Endothelial cell of umbilical vein (primary cell): ENCODE measurements at regions not wholly inside any gene's neighbourhood (a gene's known extent, or its start where the extent isn't known, plus 50 kb on each side); places are given as distances from the start of the nearest gene placed in this dataset.

Source experiments
- BruUV-seq: library from RNA; stranded (reverse); fragments of 400-500 nt; replicated peaks from 2 replicates; lab custom pipeline; 2021; lab: Mats Ljungman, UMichigan
- CTCF ChIA-PET: fragments of 300-600, 350-600 bp; sonication (Branson Sonifier 250); formaldehyde crosslinking; loops from one replicate; lab custom pipeline; 2021; ENCODE audit warnings: antibody characterized with exemption, inconsistent platforms; lab: Charles Lee
- POLR2A ChIA-PET: fragments of 300-600, 350-600 bp; sonication (Branson Sonifier 250); formaldehyde crosslinking; loops from one replicate; lab custom pipeline; 2021; ENCODE audit warnings: antibody characterized with exemption, inconsistent platforms; lab: Charles Lee
- DNase-seq: peaks from one replicate; pipeline ENCODE4 v3.0.0-alpha.2; 2011; ENCODE audit warnings: low read depth, low spot score
- FAIRE-seq: peaks from 2 replicates; lab custom pipeline; 2011; peaks lifted over from hg19 to GRCh38; lab: Jason Lieb, UNC
- H2AFZ ChIP-seq: 2 replicates; pipeline ENCODE4 v1.6.0; 2012; ENCODE audit warnings: low read depth, low read length, control low read depth, inconsistent platforms
- H3K27ac ChIP-seq: 2 replicates; pipeline ENCODE4 v1.5.1; 2011; ENCODE audit warnings: low read depth, mild to moderate bottlenecking, control low read depth, low read length, moderate library complexity; ENCODE audit not compliant: insufficient read depth
- H3K27me3 ChIP-seq, 2 experiments: 2 replicates each; pipeline versions ENCODE4 v1.6.0 to v1.6.1; 2011; ENCODE audit warnings: low read length in 2 of 2, mixed read lengths in 1 of 2; ENCODE audit not compliant: control insufficient read depth in 2 of 2, insufficient read depth in 2 of 2
- H3K36me3 ChIP-seq, 2 experiments: 2 replicates in 1 of 2; 3 replicates in 1 of 2; pipeline ENCODE4 v1.5.1; 2011; ENCODE audit warnings: low read length in 2 of 2, mild to moderate bottlenecking in 1 of 2, moderate library complexity in 1 of 2; ENCODE audit not compliant: control insufficient read depth in 2 of 2, insufficient read depth in 2 of 2; ENCODE audit errors: extremely low read depth in 1 of 2
- H3K4me1 ChIP-seq: 3 replicates; pipeline ENCODE4 v1.5.1; 2011; ENCODE audit warnings: mild to moderate bottlenecking, low read length; ENCODE audit not compliant: control insufficient read depth, insufficient read depth; ENCODE audit errors: extremely low read depth
- H3K4me2 ChIP-seq: 2 replicates; pipeline ENCODE4 v1.6.1; 2011; ENCODE audit warnings: low read length, control low read depth, mixed read lengths; ENCODE audit not compliant: insufficient read depth
- H3K4me3 ChIP-seq, 3 experiments: fragments of 200-600 bp in 1 of 3; sonication (generic), shearing (Covaris generic) in 1 of 3; replicated peaks in 1 of 3; 2 replicates each; pipeline ENCODE4 v1.5.1; 2011 to 2016; ENCODE audit warnings: control low read depth in 3 of 3, low read length in 3 of 3, mild to moderate bottlenecking in 2 of 3, inconsistent platforms in 1 of 3, low read depth in 1 of 3, moderate library complexity in 1 of 3; ENCODE audit not compliant: insufficient read depth in 1 of 3
- H3K79me2 ChIP-seq: 2 replicates; pipeline ENCODE4 v1.6.0; 2012; ENCODE audit warnings: low read length, inconsistent platforms; ENCODE audit not compliant: control insufficient read depth, insufficient read depth
- H3K9ac ChIP-seq: replicated peaks from 2 replicates; pipeline ENCODE3; 2011; ENCODE audit warnings: low read length, control low read depth; ENCODE audit not compliant: insufficient read depth; ENCODE audit errors: extremely low read depth
- H3K9me1 ChIP-seq: replicated peaks from 3 replicates; pipeline ENCODE4 v1.6.0; 2011; ENCODE audit warnings: mild to moderate bottlenecking, low read length; ENCODE audit not compliant: control insufficient read depth, insufficient read depth; ENCODE audit errors: extremely low read depth
- H3K9me3 ChIP-seq: replicated peaks from 2 replicates; pipeline ENCODE4 v1.5.1; 2012; ENCODE audit warnings: low read length, inconsistent platforms; ENCODE audit not compliant: control insufficient read depth, insufficient read depth
- H4K20me1 ChIP-seq: replicated peaks from 2 replicates; pipeline ENCODE3; 2011; ENCODE audit warnings: mild to moderate bottlenecking, low read length; ENCODE audit not compliant: control insufficient read depth, insufficient read depth; ENCODE audit errors: extremely low read depth
- CTCF ChIP-seq, 2 donors: IDR thresholded peaks; 1 replicate in 1 of 2; 2 replicates in 1 of 2; pipeline ENCODE4 v1.5.1; 2011; ENCODE audit warnings: low read length in 2 of 2, mild to moderate bottlenecking in 2 of 2, moderate library complexity in 2 of 2, control low read depth in 1 of 2, inconsistent platforms in 1 of 2, low read depth in 1 of 2; ENCODE audit not compliant: insufficient read depth in 1 of 2; ENCODE audit errors: extremely low read depth in 1 of 2
- EZH2 ChIP-seq: IDR thresholded peaks from 2 replicates; pipeline ENCODE4 v1.6.1; 2012; ENCODE audit warnings: borderline replicate concordance, low read depth, mild to moderate bottlenecking, moderate library complexity, low read length, inconsistent platforms; ENCODE audit not compliant: severe bottlenecking
- FOS ChIP-seq: IDR thresholded peaks from 2 replicates; pipeline ENCODE4 v1.6.1; 2011; ENCODE audit warnings: mild to moderate bottlenecking, low read length, moderate library complexity, borderline replicate concordance; ENCODE audit not compliant: insufficient read depth
- GATA2 ChIP-seq: IDR thresholded peaks from 2 replicates; pipeline ENCODE4 v1.7.0; 2011; ENCODE audit warnings: low read depth, mild to moderate bottlenecking, moderate library complexity, mixed read lengths, low read length; ENCODE audit not compliant: insufficient read length, insufficient read depth
- JUN ChIP-seq: IDR thresholded peaks from 2 replicates; pipeline ENCODE4 v1.6.1; 2011; ENCODE audit warnings: borderline replicate concordance, low read depth; ENCODE audit not compliant: insufficient read length, insufficient read depth
- MAX ChIP-seq: IDR thresholded peaks from 2 replicates; pipeline ENCODE4 v1.6.1; 2011; ENCODE audit not compliant: insufficient read depth, insufficient read length
- MYC ChIP-seq: IDR thresholded peaks from one replicate; pipeline ENCODE4 v1.6.1; 2011; ENCODE audit warnings: mild to moderate bottlenecking, low read depth, low read length
- POLR2A ChIP-seq: IDR thresholded peaks from 2 replicates; pipeline ENCODE4 v1.6.1; 2012; ENCODE audit warnings: low read depth, mild to moderate bottlenecking, control low read depth, low read length
- POLR2AphosphoS5 ChIP-seq: IDR thresholded peaks from 2 replicates; pipeline ENCODE4 v1.6.1; 2012; ENCODE audit warnings: low read depth, mild to moderate bottlenecking, control low read depth, low read length, moderate library complexity; ENCODE audit not compliant: insufficient read depth
- dilution Hi-C: fragments of 300-500 bp; cut with MboI; formaldehyde crosslinking; loops from one replicate; pipeline ENCODE4 v1.15.0; 2019; ENCODE audit warnings: low sequenced_read_pairs; ENCODE audit not compliant: extremely low pct_ligation_motif_present
- intact Hi-C: fragments of 100-400 bp; cut with micrococcal nuclease; formaldehyde crosslinking; loops from one replicate; pipeline ENCODE4 v1.10.0; 2022

- no peaks in the 10 kb centered on the region for H3K27me3 ChIP-seq
- H3K9me3 ChIP-seq: peaks cover 7% of the 10 kb centered on the region
- no peaks in the 10 kb centered on the region for H3K79me2 ChIP-seq
- H3K9ac ChIP-seq: no peak overlapping the region
- dilution Hi-C loops (no loop called here), intact Hi-C loops (no loop called here)
- POLR2A ChIA-PET: no interaction called here
- no peak overlapping the region for H3K4me3 ChIP-seq
- no peak for FAIRE-seq
- no TSS peak for BruUV-seq
- no peak overlapping the region for H3K4me2 ChIP-seq
- no peaks in the 10 kb centered on the region for H3K9me1 ChIP-seq
- no peak overlapping the region for H3K27ac ChIP-seq
- TF ChIP-seq MAX (no peak), POLR2A (no peak), GATA2 (no peak), POLR2AphosphoS5 (no peak)
- DNase-seq: no peak
- no peaks in the 10 kb centered on the region for H4K20me1 ChIP-seq
- H3K4me1 ChIP-seq: no peaks in the 10 kb centered on the region
- H3K36me3 ChIP-seq: no peaks in the 10 kb centered on the region
- CTCF ChIA-PET: no interaction called here
- no peak overlapping the region for H2AFZ ChIP-seq
Measured at GRCh38 chr1:2944705-2945104, 76.6 kb upstream of the ACTRT2 start.

- H4K20me1 ChIP-seq: no peaks in the 10 kb centered on the region
- H3K4me1 ChIP-seq: no peaks in the 10 kb centered on the region
- no peak overlapping the region for H3K4me3 ChIP-seq
- H3K79me2 ChIP-seq: no peaks in the 10 kb centered on the region
- no peak for FAIRE-seq
- peaks cover 7% of the 10 kb centered on the region for H3K9me3 ChIP-seq
- intact Hi-C loops (no loop called here), dilution Hi-C loops (no loop called here)
- DNase-seq: no peak
- CTCF ChIA-PET: no interaction called here
- POLR2A ChIA-PET: no interaction called here
- no peak overlapping the region for H2AFZ ChIP-seq
- H3K4me2 ChIP-seq: no peak overlapping the region
- no peak overlapping the region for H3K27ac ChIP-seq
- no peak overlapping the region for H3K9ac ChIP-seq
- BruUV-seq: no TSS peak
- H3K9me1 ChIP-seq: no peaks in the 10 kb centered on the region
- H3K27me3 ChIP-seq: no peaks in the 10 kb centered on the region
- no peak for TF ChIP-seq EZH2
- TF ChIP-seq POLR2A: no peak
- no peak for TF ChIP-seq JUN
- no peak for TF ChIP-seq GATA2
- no peak for TF ChIP-seq POLR2AphosphoS5
- TF ChIP-seq CTCF (IDR thresholded peaks at IDR 0.05; ENCODE audit: extremely low read depth in 1 of 2, insufficient read depth in 1 of 2, low read depth in 1 of 2, low read length in 2 of 2): no peak
- TF ChIP-seq MYC: no peak
- TF ChIP-seq FOS: no peak
- TF ChIP-seq MAX: no peak
- H3K36me3 ChIP-seq: no peaks in the 10 kb centered on the region
Measured at GRCh38 chr1:2945821-2946231, 75.4 kb upstream of the ACTRT2 start.
